OCI-LY3 (cell line): ENCODE measurements at regions not wholly inside any gene's neighbourhood (a gene's known extent, or its start where the extent isn't known, plus 50 kb on each side); places are given as distances from the start of the nearest gene placed in this dataset.
"Not testable (repeated sequence)": the region's sequence is repeated elsewhere in the genome, so short reads cannot be mapped to it uniquely, and the experiment has no call there.

Experiments used
- H2AFZ ChIP-seq: fragments of 200-600, 300-600 bp; shearing (Covaris generic); 2 replicates; pipeline ENCODE4 v1.6.0; 2014; ENCODE audit warnings: antibody characterized with exemption, low read depth, low read length
- H3K27ac ChIP-seq: fragments of 200-600, 300-600 bp; sonication (generic); 2 replicates; pipeline ENCODE4 v1.5.1; 2014; ENCODE audit warnings: mild to moderate bottlenecking, low read length, moderate library complexity, mixed read lengths
- H3K27me3 ChIP-seq: fragments of 200-600, 300-600 bp; sonication (generic); 2 replicates; pipeline ENCODE4 v1.6.1; 2014; ENCODE audit warnings: low read depth, low read length, mixed read lengths
- H3K36me3 ChIP-seq: fragments of 200-600, 300-600 bp; sonication (generic); replicated peaks from 2 replicates; pipeline ENCODE3; 2014; ENCODE audit warnings: low read depth, low read length, mixed read lengths
- H3K4me1 ChIP-seq: fragments of 300-600, 200-600 bp; sonication (generic); 2 replicates; pipeline ENCODE4 v1.6.1; 2014; ENCODE audit warnings: low read length, mixed read lengths
- H3K4me2 ChIP-seq: fragments of 200-600, 300-600 bp; sonication (generic); 2 replicates; pipeline ENCODE4 v1.6.1; 2014; ENCODE audit warnings: low read length, mixed read lengths
- H3K4me3 ChIP-seq: fragments of 300-600, 200-600 bp; sonication (generic); 2 replicates; pipeline ENCODE4 v1.5.1; 2014; ENCODE audit warnings: antibody characterized with exemption, mild to moderate bottlenecking, low read length, moderate library complexity
- H3K79me2 ChIP-seq: fragments of 300-600, 200-600 bp; shearing (Covaris generic); 2 replicates; pipeline ENCODE4 v1.6.1; 2014; ENCODE audit warnings: mild to moderate bottlenecking, low read length, mixed read lengths
- H3K9ac ChIP-seq: fragments of 300-600, 200-600 bp; shearing (Covaris generic); 2 replicates; pipeline ENCODE4 v1.6.0; 2014; ENCODE audit warnings: mild to moderate bottlenecking, low read length, moderate library complexity
- H3K9me3 ChIP-seq: fragments of 200-600, 300-600 bp; shearing (Covaris generic); 2 replicates; pipeline ENCODE4 v1.6.1; 2014; ENCODE audit warnings: low read length, mixed read lengths; ENCODE audit not compliant: insufficient read depth
- H4K20me1 ChIP-seq: fragments of 200-600, 300-600 bp; sonication (generic); 2 replicates; pipeline ENCODE4 v1.6.1; 2016; ENCODE audit warnings: low read length, mixed read lengths; ENCODE audit not compliant: insufficient read depth

- not testable (repeated sequence) for H3K27ac ChIP-seq, H3K9ac ChIP-seq, H3K36me3 ChIP-seq, H4K20me1 ChIP-seq, H2AFZ ChIP-seq, H3K9me3 ChIP-seq, H3K4me2 ChIP-seq, H3K4me1 ChIP-seq, H3K27me3 ChIP-seq, H3K79me2 ChIP-seq, H3K4me3 ChIP-seq
These were observed 5406.9 kb upstream of the TPTE start for GRCh38 chr21:5114468-5114867.

- not testable (repeated sequence) for H4K20me1 ChIP-seq, H3K4me3 ChIP-seq, H2AFZ ChIP-seq, H3K4me1 ChIP-seq, H3K27me3 ChIP-seq, H3K36me3 ChIP-seq, H3K4me2 ChIP-seq, H3K9ac ChIP-seq, H3K27ac ChIP-seq, H3K79me2 ChIP-seq, H3K9me3 ChIP-seq
These were observed 5406.3 kb upstream of the TPTE start for GRCh38 chr21:5114893-5115645.

GRCh38 chr21:5115646-5116343 is 5405.6 kb upstream of the TPTE start:
- H3K9ac ChIP-seq, H3K4me2 ChIP-seq: not testable (repeated sequence)

GRCh38 chr21:5116344-5117123 is 5404.8 kb upstream of the TPTE start:
- not testable (repeated sequence) for H3K79me2 ChIP-seq, H3K36me3 ChIP-seq, H2AFZ ChIP-seq, H3K4me2 ChIP-seq, H3K9ac ChIP-seq, H3K27me3 ChIP-seq, H4K20me1 ChIP-seq, H3K4me3 ChIP-seq, H3K4me1 ChIP-seq, H3K27ac ChIP-seq, H3K9me3 ChIP-seq

More at GRCh38 chr21:5115646-5116343, 5405.6 kb upstream of the TPTE start:
- H3K36me3 ChIP-seq, H3K4me3 ChIP-seq, H3K9me3 ChIP-seq, H3K27ac ChIP-seq, H4K20me1 ChIP-seq, H3K27me3 ChIP-seq, H3K4me1 ChIP-seq, H2AFZ ChIP-seq, H3K79me2 ChIP-seq: not testable (repeated sequence)

- H3K27me3 ChIP-seq, H3K4me3 ChIP-seq, H3K79me2 ChIP-seq, H3K9me3 ChIP-seq, H4K20me1 ChIP-seq, H3K4me1 ChIP-seq, H3K4me2 ChIP-seq, H3K36me3 ChIP-seq, H2AFZ ChIP-seq, H3K27ac ChIP-seq, H3K9ac ChIP-seq: not testable (repeated sequence)
These were observed 5404.2 kb upstream of the TPTE start for GRCh38 chr21:5117135-5117534.

- H3K4me3 ChIP-seq, H3K27me3 ChIP-seq, H3K9me3 ChIP-seq, H3K36me3 ChIP-seq, H3K4me1 ChIP-seq, H3K27ac ChIP-seq, H4K20me1 ChIP-seq, H3K9ac ChIP-seq, H3K79me2 ChIP-seq, H3K4me2 ChIP-seq, H2AFZ ChIP-seq: not testable (repeated sequence)
These were observed 5403.6 kb upstream of the TPTE start for GRCh38 chr21:5117666-5118295.

- H3K27me3 ChIP-seq, H3K4me3 ChIP-seq, H4K20me1 ChIP-seq, H3K79me2 ChIP-seq, H3K9me3 ChIP-seq, H3K4me1 ChIP-seq, H2AFZ ChIP-seq, H3K27ac ChIP-seq, H3K4me2 ChIP-seq, H3K36me3 ChIP-seq, H3K9ac ChIP-seq: not testable (repeated sequence)
These were observed 5403.1 kb upstream of the TPTE start for GRCh38 chr21:5118296-5118679.

GRCh38 chr21:5119179-5119578 is 5402.2 kb upstream of the TPTE start:
- H2AFZ ChIP-seq, H3K27me3 ChIP-seq, H3K9ac ChIP-seq, H3K79me2 ChIP-seq, H3K4me3 ChIP-seq, H3K27ac ChIP-seq, H3K4me2 ChIP-seq, H3K4me1 ChIP-seq, H3K36me3 ChIP-seq, H4K20me1 ChIP-seq, H3K9me3 ChIP-seq: not testable (repeated sequence)

- H3K9ac ChIP-seq, H3K27me3 ChIP-seq, H3K27ac ChIP-seq, H4K20me1 ChIP-seq, H3K4me3 ChIP-seq, H3K79me2 ChIP-seq, H3K9me3 ChIP-seq, H3K4me2 ChIP-seq, H3K4me1 ChIP-seq, H3K36me3 ChIP-seq, H2AFZ ChIP-seq: not testable (repeated sequence)
These were observed 5400.0 kb upstream of the TPTE start for GRCh38 chr21:5121399-5121798.
